Adrenal gland (tissue), 9 donors: ENCODE measurements at regions not wholly inside any gene's neighbourhood (a gene's known extent, or its start where the extent isn't known, plus 50 kb on each side); places are given as distances from the start of the nearest gene placed in this dataset.

ENCODE experiments used
- DNase-seq, 7 donors: peaks; one replicate each; pipeline ENCODE4 v3.0.0-alpha.2; 2019 to 2020
- H3K27ac ChIP-seq, 5 donors: fragments of 200-600 bp; sonication (generic) in 4 of 5; 1 replicate in 3 of 5; 2 replicates in 2 of 5; pipeline versions ENCODE4 v1.5.1 to v1.8.0; 2016 to 2020; ENCODE audit warnings: mild to moderate bottlenecking in 1 of 5
- H3K27me3 ChIP-seq: fragments of 200-600 bp; 2 replicates; pipeline ENCODE4 v1.8.0; 2021
- H3K36me3 ChIP-seq, 2 donors: fragments of 200-600 bp; replicated peaks in 1 of 2; 1 replicate in 1 of 2; 2 replicates in 1 of 2; pipeline versions ENCODE4 v1.5.1 to v1.8.0; 2018 to 2022
- H3K4me1 ChIP-seq, 2 donors: fragments of 200-600 bp; replicated peaks in 1 of 2; 1 replicate in 1 of 2; 2 replicates in 1 of 2; pipeline versions ENCODE4 v1.5.1 to v1.8.0; 2018 to 2021
- H3K4me3 ChIP-seq, 4 donors: fragments of 200-600 bp; sonication (generic) in 3 of 4; one replicate each; pipeline ENCODE4 v1.5.1; 2016 to 2018
- H3K9me3 ChIP-seq, 3 donors: fragments of 200-600 bp; sonication (generic) in 1 of 3; replicated peaks in 1 of 3; 1 replicate in 2 of 3; 2 replicates in 1 of 3; pipeline versions ENCODE4 v1.5.1 to v1.8.0; 2016 to 2021
- POLR2A ChIP-seq, 2 donors: fragments of 450-650 bp; IDR thresholded peaks; one replicate each; pipeline ENCODE4 v1.6.1; 2017; ENCODE audit warnings: antibody characterized with exemption in 2 of 2, mild to moderate bottlenecking in 2 of 2, moderate library complexity in 1 of 2
- WGBS, 4 donors: extraction: QIAGEN DNeasy Blood & Tissue Kit in 2 of 4; methylation state at CpG; one replicate each; pipeline versions ENCODE4 v1.1.5 to v1.1.7; 2013 to 2017; 5-methylcytosine and 5-hydroxymethylcytosine counted together
- intact Hi-C, 2 donors: fragments of 100-400 bp; cut with DNase I; formaldehyde crosslinking; loops; one replicate each; pipeline versions ENCODE4 v1.14.1 to v1.15.0; 2022 to 2023
- TF ChIP-seq, protein P1 (sequence below), 6 experiments: fragments of 450-650 bp in 4 of 6; fragments of 200-600 bp in 2 of 6; sonication (generic) in 1 of 6; IDR thresholded peaks; 1 replicate in 5 of 6; 2 replicates in 1 of 6; pipeline versions ENCODE4 v1.5.1 to v1.8.0; 2016 to 2021; ENCODE audit warnings: antibody characterized with exemption in 6 of 6, mild to moderate bottlenecking in 2 of 6, moderate library complexity in 1 of 6
- donor health status: healthy with polysubstance abuse.
- donor health status: Bipolar disorder and iron deficiency.
- donor health status: DM: yes; HTN: yes; CAD: no.
- donor health status: DM: no; HTN: no; CAD: no.
- donor health status: DM: no; HTN: no; CAD: no.

GRCh38 chr3:72380193-72380592, 468.1 kb downstream of the SHQ1 start:
- H3K27ac ChIP-seq, result peak overlapping the region in 1 of 5 donors; percentile 17
- H3K9me3 ChIP-seq, result no peaks in the 10 kb centered on the region
- TF ChIP-seq POLR2A (IDR thresholded peaks at IDR 0.05), result no peak
- TF ChIP-seq, protein P1, sequence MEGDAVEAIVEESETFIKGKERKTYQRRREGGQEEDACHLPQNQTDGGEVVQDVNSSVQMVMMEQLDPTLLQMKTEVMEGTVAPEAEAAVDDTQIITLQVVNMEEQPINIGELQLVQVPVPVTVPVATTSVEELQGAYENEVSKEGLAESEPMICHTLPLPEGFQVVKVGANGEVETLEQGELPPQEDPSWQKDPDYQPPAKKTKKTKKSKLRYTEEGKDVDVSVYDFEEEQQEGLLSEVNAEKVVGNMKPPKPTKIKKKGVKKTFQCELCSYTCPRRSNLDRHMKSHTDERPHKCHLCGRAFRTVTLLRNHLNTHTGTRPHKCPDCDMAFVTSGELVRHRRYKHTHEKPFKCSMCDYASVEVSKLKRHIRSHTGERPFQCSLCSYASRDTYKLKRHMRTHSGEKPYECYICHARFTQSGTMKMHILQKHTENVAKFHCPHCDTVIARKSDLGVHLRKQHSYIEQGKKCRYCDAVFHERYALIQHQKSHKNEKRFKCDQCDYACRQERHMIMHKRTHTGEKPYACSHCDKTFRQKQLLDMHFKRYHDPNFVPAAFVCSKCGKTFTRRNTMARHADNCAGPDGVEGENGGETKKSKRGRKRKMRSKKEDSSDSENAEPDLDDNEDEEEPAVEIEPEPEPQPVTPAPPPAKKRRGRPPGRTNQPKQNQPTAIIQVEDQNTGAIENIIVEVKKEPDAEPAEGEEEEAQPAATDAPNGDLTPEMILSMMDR (IDR thresholded peaks at IDR 0.05), result no peak
- H3K4me1 ChIP-seq, result peaks cover 0 to 11% of the 10 kb centered on the region in 2 donors
- peak in 1 of 7 donors; percentile 8 for DNase-seq
- H3K4me3 ChIP-seq, result no peak overlapping the region
- WGBS, 4 donors, result 49 to 60% (median 51%) methylated on average over 4 of the region's 4 CpGs
- intact Hi-C loops, result no loop called here
- no peaks in the 10 kb centered on the region for H3K27me3 ChIP-seq
- peaks cover 0 to 4% of the 10 kb centered on the region in 2 donors for H3K36me3 ChIP-seq

GRCh38 chr3:72379500-72380187, 468.6 kb downstream of the SHQ1 start:
- H3K4me1 ChIP-seq, result peaks cover 0 to 11% of the 10 kb centered on the region in 2 donors
- no peak for DNase-seq
- H3K9me3 ChIP-seq, result no peaks in the 10 kb centered on the region
- H3K27me3 ChIP-seq, result no peaks in the 10 kb centered on the region
- H3K27ac ChIP-seq, result no peak overlapping the region
- H3K36me3 ChIP-seq, result peaks cover 0 to 4% of the 10 kb centered on the region in 2 donors
- H3K4me3 ChIP-seq, result no peak overlapping the region
- no peak for TF ChIP-seq POLR2A (IDR thresholded peaks at IDR 0.05)
- TF ChIP-seq, protein P1 (IDR thresholded peaks at IDR 0.05), result no peak
- intact Hi-C loops, result no loop called here
- WGBS, 4 donors, result 76 to 93% (median 84%) methylated on average over 1 of the region's 1 CpG

- no peak for DNase-seq
- H3K4me3 ChIP-seq, result no peak overlapping the region
- peaks cover 0 to 4% of the 10 kb centered on the region in 2 donors for H3K36me3 ChIP-seq
- no peaks in the 10 kb centered on the region for H3K27me3 ChIP-seq
- H3K4me1 ChIP-seq, result peaks cover 0 to 11% of the 10 kb centered on the region in 2 donors
- TF ChIP-seq, protein P1 (IDR thresholded peaks at IDR 0.05), result no peak
- no peak for TF ChIP-seq POLR2A (IDR thresholded peaks at IDR 0.05)
- 64 to 75% (median 68%) methylated on average over 10 of the region's 10 CpGs for WGBS, 4 donors
- intact Hi-C loops, result no loop called here
- no peak overlapping the region for H3K27ac ChIP-seq
- H3K9me3 ChIP-seq, result no peaks in the 10 kb centered on the region
Measured at GRCh38 chr3:72378287-72378686, 470.0 kb downstream of the SHQ1 start.

DNA sequence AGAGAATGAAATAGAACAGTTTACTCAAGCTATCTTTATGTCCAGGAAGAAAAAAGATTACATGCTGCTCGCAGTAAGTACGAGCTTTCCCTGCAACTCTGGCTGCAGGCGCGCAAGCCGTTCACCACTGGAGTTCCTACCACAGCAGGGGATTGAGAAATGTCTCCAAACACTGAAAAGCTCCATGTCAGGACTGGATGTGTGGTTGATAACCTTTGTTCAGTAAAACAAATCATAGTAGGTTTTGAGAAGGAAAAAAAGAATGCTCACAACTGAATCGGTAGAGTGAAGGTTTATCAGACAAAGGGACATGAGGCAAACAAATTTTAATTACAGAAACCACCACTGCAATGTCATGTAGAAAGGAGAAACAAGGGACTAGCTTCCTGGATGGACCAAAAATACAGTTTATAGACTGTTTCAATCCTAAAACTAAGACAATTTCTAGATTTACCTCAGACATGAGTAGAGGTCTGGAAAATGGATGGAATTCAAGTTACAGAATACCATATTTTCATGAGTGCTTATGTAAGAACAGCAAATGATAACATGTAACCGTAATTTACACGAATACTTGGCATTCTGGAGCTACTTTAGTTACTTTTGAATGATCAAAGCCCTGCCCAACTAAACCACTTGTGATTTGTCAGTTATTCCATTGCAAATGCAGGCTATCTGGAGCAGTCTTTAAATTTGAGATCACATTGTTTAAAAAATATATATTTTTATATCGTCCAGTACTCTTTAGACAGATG, 471.1 kb downstream of the SHQ1 start:
- Histone ChIP-seq H3K9me3 (no peaks in the 10 kb centered on the region), H3K27ac (no peak overlapping the region), H3K27me3 (no peaks in the 10 kb centered on the region), H3K4me3 (no peak overlapping the region), H3K4me1 (peaks cover 0 to 11% of the 10 kb centered on the region in 2 donors), H3K36me3 (peaks cover 0 to 4% of the 10 kb centered on the region in 2 donors)
- WGBS, 4 donors, result 87 to 94% (median 90%) methylated on average over 9 of the region's 9 CpGs
- TF ChIP-seq, protein P1 (IDR thresholded peaks at IDR 0.05), result no peak
- TF ChIP-seq POLR2A (IDR thresholded peaks at IDR 0.05), result no peak
- DNase-seq, result no peak
- intact Hi-C loops, result no loop called here
